Transverse colon (tissue), 4 donors: ENCODE measurements at regions not wholly inside any gene's neighbourhood (a gene's known extent, or its start where the extent isn't known, plus 50 kb on each side); places are given as distances from the start of the nearest gene placed in this dataset.

ENCODE experiments used
- DNase-seq: peaks from one replicate; pipeline ENCODE4 v3.0.0-alpha.2; 2019
- H3K27ac ChIP-seq, 4 donors: fragments of 200-600 bp; sonication (generic); 2 replicates each; pipeline ENCODE4 v1.5.1; 2016 to 2018; ENCODE audit warnings: inconsistent platforms in 4 of 4
- H3K27me3 ChIP-seq: fragments of 200-600 bp; sonication (generic); 2 replicates; pipeline ENCODE4 v1.5.1; 2017; ENCODE audit warnings: inconsistent platforms
- H3K36me3 ChIP-seq, 4 donors: fragments of 200-600 bp; sonication (generic); 2 replicates each; pipeline ENCODE4 v1.5.1; 2017 to 2019; ENCODE audit warnings: inconsistent platforms in 4 of 4
- H3K4me1 ChIP-seq, 4 donors: fragments of 200-600 bp; sonication (generic); 2 replicates each; pipeline ENCODE4 v1.5.1; 2017 to 2020; ENCODE audit warnings: inconsistent platforms in 4 of 4
- H3K4me3 ChIP-seq, 4 donors: fragments of 200-600 bp; sonication (generic); 1 replicate in 1 of 4; 2 replicates in 3 of 4; pipeline versions ENCODE4 v1.5.1 to v1.6.1; 2017 to 2019; ENCODE audit warnings: inconsistent platforms in 4 of 4
- H3K9me3 ChIP-seq, 2 donors: fragments of 200-600 bp; sonication (generic); 2 replicates each; pipeline ENCODE4 v1.5.1; 2017 to 2019; ENCODE audit warnings: inconsistent platforms in 2 of 2
- CTCF ChIP-seq, 5 experiments: fragments of 200-600 bp in 3 of 5; fragments of 450-650 bp in 2 of 5; sonication (generic) in 3 of 5; IDR thresholded peaks; 1 replicate in 2 of 5; 2 replicates in 3 of 5; pipeline ENCODE4 v1.5.1; 2016 to 2017; ENCODE audit warnings: antibody characterized with exemption in 5 of 5, inconsistent platforms in 3 of 5, mild to moderate bottlenecking in 2 of 5, moderate library complexity in 1 of 5
- EP300 ChIP-seq: sonication (generic); formaldehyde crosslinking; IDR thresholded peaks from one replicate; pipeline ENCODE4 v1.6.1; 2017; ENCODE audit warnings: antibody characterized with exemption, low read depth
- POLR2A ChIP-seq: fragments of 450-650 bp; IDR thresholded peaks from one replicate; pipeline ENCODE4 v1.6.1; 2016; ENCODE audit warnings: antibody characterized with exemption, mild to moderate bottlenecking, moderate library complexity
- POLR2AphosphoS5 ChIP-seq, 3 donors: sonication (generic); formaldehyde crosslinking; IDR thresholded peaks; one replicate each; pipeline ENCODE4 v1.6.1; 2016; ENCODE audit warnings: antibody characterized with exemption in 3 of 3
- WGBS, 2 donors: methylation state at CpG; one replicate each; pipeline ENCODE4 v1.1.5; 2018; ENCODE audit warnings: low coverage in 1 of 2; 5-methylcytosine and 5-hydroxymethylcytosine counted together
- in situ Hi-C, 4 donors: fragments of 200-750 bp; cut with MboI; loops; one replicate each; pipeline versions ENCODE4 v1.15.0 to v1.15.1; 2017; ENCODE audit warnings: low sequenced_read_pairs in 3 of 4, low pct_ligation_motif_present in 1 of 4, low pct_unique_long_range_greater_than_20kb in 1 of 4
- intact Hi-C: fragments of 100-400 bp; cut with DNase I; formaldehyde crosslinking; loops from one replicate; pipeline ENCODE4 v1.15.1; 2023; ENCODE audit warnings: low total_unique reads

- H3K4me3 ChIP-seq, result no peak overlapping the region
- in situ Hi-C loops (no loop called here), intact Hi-C loops (no loop called here)
- no peak for DNase-seq
- H3K27me3 ChIP-seq, result no peaks in the 10 kb centered on the region
- H3K27ac ChIP-seq, result no peak overlapping the region
- H3K36me3 ChIP-seq, result no peaks in the 10 kb centered on the region
- peaks cover 0 to 6% of the 10 kb centered on the region in 2 donors for H3K9me3 ChIP-seq
- no peaks in the 10 kb centered on the region for H3K4me1 ChIP-seq
- TF ChIP-seq CTCF (IDR thresholded peaks at IDR 0.05), result no peak
- no peak for TF ChIP-seq EP300
- TF ChIP-seq POLR2A, result no peak
- no peak for TF ChIP-seq POLR2AphosphoS5 (IDR thresholded peaks at IDR 0.05)
Observed at GRCh38 chr3:20760981-20761380, 575.0 kb upstream of the SGO1 start.

GRCh38 chr3:20752416-20752815, 566.4 kb upstream of the SGO1 start:
- WGBS, 2 donors, result 50% methylated on average over 1 of the region's 1 CpG; no CpG with 5 or more reads in 1 of the 2 donors
- Histone ChIP-seq H3K27ac (no peak overlapping the region), H3K36me3 (no peaks in the 10 kb centered on the region), H3K4me1 (no peaks in the 10 kb centered on the region), H3K9me3 (no peaks in the 10 kb centered on the region), H3K27me3 (no peaks in the 10 kb centered on the region), H3K4me3 (no peak overlapping the region)
- in situ Hi-C loops, result no loop called here
- TF ChIP-seq POLR2AphosphoS5 (IDR thresholded peaks at IDR 0.05) (no peak), POLR2A (no peak), EP300 (no peak), CTCF (IDR thresholded peaks at IDR 0.05) (no peak)
- DNase-seq, result no peak
- intact Hi-C loops, result no loop called here

GRCh38 chr3:20751296-20751695, 565.3 kb upstream of the SGO1 start:
- no peaks in the 10 kb centered on the region for H3K9me3 ChIP-seq
- intact Hi-C loops (no loop called here), in situ Hi-C loops (no loop called here)
- no peak overlapping the region for H3K4me3 ChIP-seq
- no peak overlapping the region for H3K27ac ChIP-seq
- H3K36me3 ChIP-seq, result no peaks in the 10 kb centered on the region
- H3K27me3 ChIP-seq, result no peaks in the 10 kb centered on the region
- 43 to 51% methylated on average over 4 of the region's 4 CpGs for WGBS, 2 donors
- no peaks in the 10 kb centered on the region for H3K4me1 ChIP-seq
- TF ChIP-seq CTCF (IDR thresholded peaks at IDR 0.05) (no peak), POLR2A (no peak), POLR2AphosphoS5 (IDR thresholded peaks at IDR 0.05) (no peak), EP300 (no peak)
- no peak for DNase-seq

- in situ Hi-C loops, result no loop called here
- Histone ChIP-seq H3K9me3 (no peaks in the 10 kb centered on the region), H3K4me3 (no peak overlapping the region), H3K27ac (no peak overlapping the region), H3K27me3 (no peaks in the 10 kb centered on the region), H3K4me1 (no peaks in the 10 kb centered on the region), H3K36me3 (no peaks in the 10 kb centered on the region)
- intact Hi-C loops, result no loop called here
- WGBS, 2 donors, result 22 to 28% methylated on average over 1 of the region's 1 CpG
- DNase-seq, result no peak
- TF ChIP-seq EP300 (no peak), POLR2A (no peak), POLR2AphosphoS5 (IDR thresholded peaks at IDR 0.05) (no peak), CTCF (IDR thresholded peaks at IDR 0.05) (no peak)
Observed at GRCh38 chr3:20747741-20748140, 561.7 kb upstream of the SGO1 start.
